Vagina (tissue), 2 donors: ENCODE measurements at regions not wholly inside any gene's neighbourhood (a gene's known extent, or its start where the extent isn't known, plus 50 kb on each side); places are given as distances from the start of the nearest gene placed in this dataset.

ENCODE experiments used
- POLR2A ChIP-seq, 2 donors: fragments of 450-650 bp; IDR thresholded peaks; one replicate each; pipeline ENCODE4 v1.6.1; 2017; ENCODE audit warnings: antibody characterized with exemption in 2 of 2, mild to moderate bottlenecking in 2 of 2, moderate library complexity in 2 of 2
- TF ChIP-seq, protein P1 (sequence below), 3 experiments: fragments of 450-650 bp in 2 of 3; fragments of 200-600 bp in 1 of 3; sonication (generic) in 1 of 3; IDR thresholded peaks; one replicate each; pipeline ENCODE4 v1.5.1; 2017 to 2019; ENCODE audit warnings: antibody characterized with exemption in 3 of 3, mild to moderate bottlenecking in 2 of 3, moderate library complexity in 2 of 3

- TF ChIP-seq, protein P1, sequence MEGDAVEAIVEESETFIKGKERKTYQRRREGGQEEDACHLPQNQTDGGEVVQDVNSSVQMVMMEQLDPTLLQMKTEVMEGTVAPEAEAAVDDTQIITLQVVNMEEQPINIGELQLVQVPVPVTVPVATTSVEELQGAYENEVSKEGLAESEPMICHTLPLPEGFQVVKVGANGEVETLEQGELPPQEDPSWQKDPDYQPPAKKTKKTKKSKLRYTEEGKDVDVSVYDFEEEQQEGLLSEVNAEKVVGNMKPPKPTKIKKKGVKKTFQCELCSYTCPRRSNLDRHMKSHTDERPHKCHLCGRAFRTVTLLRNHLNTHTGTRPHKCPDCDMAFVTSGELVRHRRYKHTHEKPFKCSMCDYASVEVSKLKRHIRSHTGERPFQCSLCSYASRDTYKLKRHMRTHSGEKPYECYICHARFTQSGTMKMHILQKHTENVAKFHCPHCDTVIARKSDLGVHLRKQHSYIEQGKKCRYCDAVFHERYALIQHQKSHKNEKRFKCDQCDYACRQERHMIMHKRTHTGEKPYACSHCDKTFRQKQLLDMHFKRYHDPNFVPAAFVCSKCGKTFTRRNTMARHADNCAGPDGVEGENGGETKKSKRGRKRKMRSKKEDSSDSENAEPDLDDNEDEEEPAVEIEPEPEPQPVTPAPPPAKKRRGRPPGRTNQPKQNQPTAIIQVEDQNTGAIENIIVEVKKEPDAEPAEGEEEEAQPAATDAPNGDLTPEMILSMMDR (IDR thresholded peaks at IDR 0.05) = no peak
- no peak for TF ChIP-seq POLR2A (IDR thresholded peaks at IDR 0.05)
Observed at GRCh38 chr5:2157372-2157771, 274.6 kb upstream of the IRX4 start.
